Cardiac fibroblast (primary cell): ENCODE measurements at regions not wholly inside any gene's neighbourhood (a gene's known extent, or its start where the extent isn't known, plus 50 kb on each side); places are given as distances from the start of the nearest gene placed in this dataset.

ENCODE experiments used
- DNase-seq, 2 donors: peaks; one replicate each; pipeline versions ENCODE4 v3.0.0 to v3.0.0-alpha.2; 2010; ENCODE audit warnings: low read depth in 2 of 2
- H3K4me3 ChIP-seq, 2 donors: replicated peaks in 1 of 2; 1 replicate in 1 of 2; 2 replicates in 1 of 2; pipeline ENCODE4 v1.5.1; 2011; ENCODE audit warnings: low read depth in 2 of 2, low read length in 2 of 2, mild to moderate bottlenecking in 2 of 2, moderate library complexity in 1 of 2
- CTCF ChIP-seq: IDR thresholded peaks from one replicate; pipeline ENCODE4 v1.5.1; 2011; ENCODE audit warnings: low read depth, mild to moderate bottlenecking, low read length, inconsistent platforms

GRCh38 chr14:84877061-84877460 lies 652.9 kb upstream of the FLRT2 start:
- no peak for DNase-seq
- no peak overlapping the region for H3K4me3 ChIP-seq
- no peak for TF ChIP-seq CTCF

GRCh38 chr14:84882830-84883229 lies 647.1 kb upstream of the FLRT2 start:
- no peak for TF ChIP-seq CTCF
- DNase-seq, result no peak

DNA sequence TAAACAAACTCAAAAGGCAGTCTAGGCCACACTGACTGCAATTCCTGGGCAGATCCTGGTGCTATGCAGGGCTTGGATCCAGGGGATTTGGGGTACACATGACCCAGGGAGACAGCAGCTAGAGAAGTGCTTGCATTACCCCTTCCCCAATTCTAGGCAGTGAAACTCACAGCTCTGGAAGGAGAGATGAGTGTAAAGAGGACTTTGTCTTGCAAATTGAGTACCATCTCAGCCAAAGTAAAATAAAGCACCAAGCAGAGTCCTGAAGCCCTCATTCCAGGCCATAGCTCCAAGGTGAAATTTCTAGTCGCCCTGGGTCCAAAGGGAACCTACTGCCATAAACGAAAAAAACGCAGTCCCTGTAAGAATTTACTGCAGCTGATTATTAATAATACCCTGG lies 644.9 kb upstream of the FLRT2 start:
- no peak for DNase-seq
- no peak for TF ChIP-seq CTCF
- no peak overlapping the region for H3K4me3 ChIP-seq

More at GRCh38 chr14:84882830-84883229, 647.1 kb upstream of the FLRT2 start:
- H3K4me3 ChIP-seq, result no peak overlapping the region

DNA sequence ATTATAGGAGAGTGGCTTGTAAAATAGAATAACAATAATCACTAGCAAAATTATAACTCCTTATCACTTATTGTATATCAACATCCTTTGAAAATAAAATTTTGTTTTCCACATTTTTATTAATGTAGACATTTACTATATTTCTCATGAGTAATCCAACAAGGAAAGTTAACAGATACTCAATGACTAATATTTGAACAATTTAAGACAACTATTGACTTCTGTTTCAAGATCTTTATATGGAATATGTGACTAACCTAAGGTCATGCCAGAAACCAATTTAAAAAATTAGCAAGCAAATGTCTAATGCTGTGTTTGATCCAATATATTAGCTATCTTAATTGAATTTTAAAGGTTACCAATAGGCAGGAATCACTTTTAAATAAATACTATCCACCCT lies 638.5 kb upstream of the FLRT2 start:
- DNase-seq, result no peak
- no peak overlapping the region for H3K4me3 ChIP-seq
- TF ChIP-seq CTCF, result no peak

DNA sequence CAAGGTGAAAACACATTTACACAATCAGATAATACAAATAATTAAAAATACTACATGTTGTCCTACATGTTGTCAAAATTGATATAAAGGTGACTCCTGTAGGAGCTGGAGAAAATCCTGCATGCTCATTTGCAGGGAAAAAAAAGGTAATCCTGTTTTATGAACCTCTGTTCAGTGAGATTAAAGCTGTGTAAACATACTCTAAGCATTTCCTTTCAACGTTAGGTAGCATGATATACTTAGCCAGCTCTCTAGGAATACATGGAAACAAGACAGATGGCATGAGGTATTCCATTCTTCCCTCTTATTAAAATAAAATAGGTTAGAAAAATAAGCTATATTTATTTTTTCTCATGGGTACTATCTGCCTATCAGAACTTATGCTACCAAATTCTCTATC lies 635.7 kb upstream of the FLRT2 start:
- no peak for TF ChIP-seq CTCF
- DNase-seq, result no peak
- no peak overlapping the region for H3K4me3 ChIP-seq

DNA sequence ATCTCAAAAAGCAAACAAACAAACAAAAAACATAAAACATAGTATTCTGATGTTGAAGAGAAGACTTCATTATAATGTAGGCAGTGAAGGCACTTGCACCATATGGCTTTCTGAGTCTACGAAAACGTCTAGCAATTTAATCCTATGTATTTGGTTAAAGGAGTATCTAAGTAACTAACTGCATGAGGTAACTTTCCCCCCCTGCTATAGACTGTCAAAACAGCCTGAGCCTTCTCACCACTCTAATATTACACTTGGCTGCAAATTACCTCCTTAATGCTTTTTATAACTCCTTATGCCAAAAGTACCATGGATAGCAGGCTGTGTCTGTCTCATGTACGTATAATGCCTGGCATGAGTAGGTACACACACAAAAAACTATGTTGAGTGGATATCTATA lies 607.6 kb upstream of the FLRT2 start:
- no peak for DNase-seq
- no peak overlapping the region for H3K4me3 ChIP-seq
- no peak for TF ChIP-seq CTCF

GRCh38 chr14:84926656-84927055 lies 603.3 kb upstream of the FLRT2 start:
- DNase-seq, result no peak
- H3K4me3 ChIP-seq, result no peak overlapping the region
- no peak for TF ChIP-seq CTCF
